ENCODE measurements at regions not wholly inside any gene's neighbourhood (a gene's known extent, or its start where the extent isn't known, plus 50 kb on each side); places are given as distances from the start of the nearest gene placed in this dataset.

GRCh38 chr13:37395544-37395943, 203.0 kb downstream of the POSTN start:
- no peaks in the 10 kb centered on the region for H3K9me3 ChIP-seq (ENCODE audit: low read length)
- no peak overlapping the region for H2AFZ ChIP-seq (ENCODE audit: low read length)
- no peaks in the 10 kb centered on the region for H3K79me2 ChIP-seq (ENCODE audit: insufficient read depth, low read length)
- no peaks in the 10 kb centered on the region for H3K36me3 ChIP-seq (ENCODE audit: insufficient read depth, low read length)
- H3K9ac ChIP-seq (ENCODE audit: low read length), result no peak overlapping the region
- no peak overlapping the region for H3K4me3 ChIP-seq (ENCODE audit: low read depth, low read length, poor library complexity, severe bottlenecking)
- no peak overlapping the region for H3K4me2 ChIP-seq (ENCODE audit: low read length)
- H3K4me1 ChIP-seq (ENCODE audit: insufficient read depth, low read length, severe bottlenecking), result no peaks in the 10 kb centered on the region
- no peak for TF ChIP-seq EZH2 (IDR thresholded peaks at IDR 0.05; ENCODE audit: borderline replicate concordance, low read length)
- TF ChIP-seq, protein P1, sequence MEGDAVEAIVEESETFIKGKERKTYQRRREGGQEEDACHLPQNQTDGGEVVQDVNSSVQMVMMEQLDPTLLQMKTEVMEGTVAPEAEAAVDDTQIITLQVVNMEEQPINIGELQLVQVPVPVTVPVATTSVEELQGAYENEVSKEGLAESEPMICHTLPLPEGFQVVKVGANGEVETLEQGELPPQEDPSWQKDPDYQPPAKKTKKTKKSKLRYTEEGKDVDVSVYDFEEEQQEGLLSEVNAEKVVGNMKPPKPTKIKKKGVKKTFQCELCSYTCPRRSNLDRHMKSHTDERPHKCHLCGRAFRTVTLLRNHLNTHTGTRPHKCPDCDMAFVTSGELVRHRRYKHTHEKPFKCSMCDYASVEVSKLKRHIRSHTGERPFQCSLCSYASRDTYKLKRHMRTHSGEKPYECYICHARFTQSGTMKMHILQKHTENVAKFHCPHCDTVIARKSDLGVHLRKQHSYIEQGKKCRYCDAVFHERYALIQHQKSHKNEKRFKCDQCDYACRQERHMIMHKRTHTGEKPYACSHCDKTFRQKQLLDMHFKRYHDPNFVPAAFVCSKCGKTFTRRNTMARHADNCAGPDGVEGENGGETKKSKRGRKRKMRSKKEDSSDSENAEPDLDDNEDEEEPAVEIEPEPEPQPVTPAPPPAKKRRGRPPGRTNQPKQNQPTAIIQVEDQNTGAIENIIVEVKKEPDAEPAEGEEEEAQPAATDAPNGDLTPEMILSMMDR (IDR thresholded peaks at IDR 0.05; ENCODE audit: low read length), result no peak
- H3K9me2 ChIP-seq (ENCODE audit: low read depth, low read length), result no peaks in the 10 kb centered on the region
- H3F3A ChIP-seq (ENCODE audit: insufficient read depth, low read length), result no peaks in the 10 kb centered on the region
- H3K27me3 ChIP-seq (ENCODE audit: insufficient read depth, low read length), result no peaks in the 10 kb centered on the region
- H4K20me1 ChIP-seq (ENCODE audit: insufficient read depth, low read length), result no peaks in the 10 kb centered on the region
- no peak overlapping the region for H3K27ac ChIP-seq (ENCODE audit: low read depth, low read length, poor library complexity, severe bottlenecking)

DNA sequence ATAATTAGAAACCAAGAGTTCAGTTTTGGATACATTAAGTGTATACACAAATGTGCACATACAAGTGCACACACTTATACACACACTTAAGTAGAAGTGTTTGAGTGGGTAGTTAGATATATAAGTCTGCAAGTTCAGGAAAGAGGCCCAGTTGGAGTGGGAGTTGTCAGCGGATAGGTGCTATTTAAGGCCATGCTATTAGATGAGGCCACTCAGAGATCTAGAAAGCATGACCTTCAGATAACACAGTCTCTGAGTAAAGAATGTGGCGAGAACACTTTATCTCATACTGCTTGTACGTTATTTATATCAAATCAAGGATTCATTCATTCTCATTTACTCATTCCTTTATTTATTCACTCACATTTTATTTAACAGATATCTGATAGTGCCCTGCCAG, 206.2 kb downstream of the POSTN start:
- no peak overlapping the region for H3K27ac ChIP-seq (ENCODE audit: low read depth, low read length, poor library complexity, severe bottlenecking)

DNA sequence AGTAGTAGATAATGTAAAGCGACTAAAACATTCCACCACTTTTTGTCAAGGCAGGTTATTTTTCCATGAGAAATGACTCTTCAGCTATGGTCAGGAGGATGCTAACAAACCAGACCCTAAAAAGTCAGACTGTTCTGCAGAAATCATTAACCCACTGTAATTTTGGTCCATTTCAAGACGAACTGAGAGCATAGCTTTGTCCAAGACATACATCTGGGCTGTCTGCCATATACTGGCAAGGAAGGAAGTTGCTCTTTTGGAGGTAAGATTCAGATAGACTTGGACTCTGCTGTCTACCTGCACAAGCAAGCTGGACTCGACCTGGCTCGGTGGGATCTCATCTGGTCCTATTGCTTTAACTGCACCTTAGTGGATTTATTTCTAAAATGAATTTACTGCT, 207.8 kb downstream of the POSTN start:
- Histone ChIP-seq H3K27ac (ENCODE audit: low read depth, low read length, poor library complexity, severe bottlenecking) (no peak overlapping the region), H3F3A (ENCODE audit: insufficient read depth, low read length) (no peaks in the 10 kb centered on the region), H4K20me1 (ENCODE audit: insufficient read depth, low read length) (no peaks in the 10 kb centered on the region), H3K9me3 (ENCODE audit: low read length) (no peaks in the 10 kb centered on the region), H3K4me3 (ENCODE audit: low read depth, low read length, poor library complexity, severe bottlenecking) (no peak overlapping the region), H3K4me2 (ENCODE audit: low read length) (no peak overlapping the region), H3K9me2 (ENCODE audit: low read depth, low read length) (no peaks in the 10 kb centered on the region), H3K36me3 (ENCODE audit: insufficient read depth, low read length) (no peaks in the 10 kb centered on the region), H3K9ac (ENCODE audit: low read length) (no peak overlapping the region), H2AFZ (ENCODE audit: low read length) (no peak overlapping the region), H3K27me3 (ENCODE audit: insufficient read depth, low read length) (no peaks in the 10 kb centered on the region), H3K79me2 (ENCODE audit: insufficient read depth, low read length) (no peaks in the 10 kb centered on the region), H3K4me1 (ENCODE audit: insufficient read depth, low read length, severe bottlenecking) (no peaks in the 10 kb centered on the region)
- no peak for TF ChIP-seq EZH2 (IDR thresholded peaks at IDR 0.05; ENCODE audit: borderline replicate concordance, low read length)
- TF ChIP-seq, protein P1 (IDR thresholded peaks at IDR 0.05; ENCODE audit: low read length), result no peak

More for the DNA sequence above, 206.2 kb downstream of the POSTN start:
- no peaks in the 10 kb centered on the region for H3K9me2 ChIP-seq (ENCODE audit: low read depth, low read length)
- no peaks in the 10 kb centered on the region for H3F3A ChIP-seq (ENCODE audit: insufficient read depth, low read length)
- no peak overlapping the region for H2AFZ ChIP-seq (ENCODE audit: low read length)
- no peaks in the 10 kb centered on the region for H3K79me2 ChIP-seq (ENCODE audit: insufficient read depth, low read length)
- H3K9me3 ChIP-seq (ENCODE audit: low read length), result no peaks in the 10 kb centered on the region
- no peaks in the 10 kb centered on the region for H3K36me3 ChIP-seq (ENCODE audit: insufficient read depth, low read length)
- H3K27me3 ChIP-seq (ENCODE audit: insufficient read depth, low read length), result no peaks in the 10 kb centered on the region
- H3K4me3 ChIP-seq (ENCODE audit: low read depth, low read length, poor library complexity, severe bottlenecking), result no peak overlapping the region
- TF ChIP-seq, protein P1 (IDR thresholded peaks at IDR 0.05; ENCODE audit: low read length), result no peak
- TF ChIP-seq EZH2 (IDR thresholded peaks at IDR 0.05; ENCODE audit: borderline replicate concordance, low read length), result no peak
- H3K4me2 ChIP-seq (ENCODE audit: low read length), result no peak overlapping the region
- no peaks in the 10 kb centered on the region for H4K20me1 ChIP-seq (ENCODE audit: insufficient read depth, low read length)
- no peak overlapping the region for H3K9ac ChIP-seq (ENCODE audit: low read length)
- no peaks in the 10 kb centered on the region for H3K4me1 ChIP-seq (ENCODE audit: insufficient read depth, low read length, severe bottlenecking)
